BE2C (cell line): ENCODE measurements at regions not wholly inside any gene's neighbourhood (a gene's known extent, or its start where the extent isn't known, plus 50 kb on each side); places are given as distances from the start of the nearest gene placed in this dataset.
"Not testable (repeated sequence)": the region's sequence is repeated elsewhere in the genome, so short reads cannot be mapped to it uniquely, and the experiment has no call there.

Experiments used
- DNase-seq: peaks from one replicate; pipeline ENCODE4 v3.0.0-alpha.2; 2020
- H3K27me3 ChIP-seq: fragments of 250-450 bp; sonication (Bioruptor Pico); 2 replicates; pipeline ENCODE4 v1.5.1; 2020; ENCODE audit warnings: mild to moderate bottlenecking
- H3K36me3 ChIP-seq: fragments of 250-450 bp; sonication (Bioruptor Pico); 2 replicates; pipeline ENCODE4 v1.5.1; 2020; ENCODE audit warnings: mild to moderate bottlenecking
- H3K4me1 ChIP-seq: fragments of 250-450 bp; sonication (Bioruptor Pico); 2 replicates; pipeline ENCODE4 v1.5.1; 2020
- H3K4me3 ChIP-seq: 2 replicates; pipeline ENCODE4 v1.5.1; 2011; ENCODE audit warnings: low read depth, low read length
- H3K9me3 ChIP-seq: fragments of 250-450 bp; sonication (Bioruptor Pico); 2 replicates; pipeline ENCODE4 v1.5.1; 2020
- CTCF ChIP-seq: IDR thresholded peaks from 2 replicates; pipeline ENCODE4 v1.5.1; 2012; ENCODE audit warnings: mild to moderate bottlenecking, low read depth, low read length

GRCh38 chr11:49316180-49316579, 107.8 kb upstream of the FOLH1 start:
- H3K4me3 ChIP-seq: no peak overlapping the region
- DNase-seq: no peak
- TF ChIP-seq CTCF: no peak
- no peaks in the 10 kb centered on the region for H3K36me3 ChIP-seq
- H3K27me3 ChIP-seq: no peaks in the 10 kb centered on the region
- no peaks in the 10 kb centered on the region for H3K4me1 ChIP-seq
- H3K9me3 ChIP-seq: no peaks in the 10 kb centered on the region

GRCh38 chr11:49303080-49303479, 94.7 kb upstream of the FOLH1 start:
- TF ChIP-seq CTCF: no peak
- no peak overlapping the region for H3K4me3 ChIP-seq
- H3K27me3 ChIP-seq: no peaks in the 10 kb centered on the region
- no peaks in the 10 kb centered on the region for H3K36me3 ChIP-seq
- no peaks in the 10 kb centered on the region for H3K4me1 ChIP-seq
- DNase-seq: no peak
- H3K9me3 ChIP-seq: no peaks in the 10 kb centered on the region

GRCh38 chr11:49302360-49302759, 94.0 kb upstream of the FOLH1 start:
- Histone ChIP-seq H3K27me3 (no peaks in the 10 kb centered on the region), H3K4me3 (no peak overlapping the region), H3K4me1 (no peaks in the 10 kb centered on the region), H3K9me3 (no peaks in the 10 kb centered on the region), H3K36me3 (no peaks in the 10 kb centered on the region)
- no peak for TF ChIP-seq CTCF
- no peak for DNase-seq

GRCh38 chr11:49298017-49298416, 89.6 kb upstream of the FOLH1 start:
- not testable (repeated sequence) for DNase-seq, H3K4me3 ChIP-seq, H3K36me3 ChIP-seq, H3K27me3 ChIP-seq, H3K4me1 ChIP-seq, H3K9me3 ChIP-seq

- not testable (repeated sequence) for H3K4me3 ChIP-seq, H3K4me1 ChIP-seq, H3K9me3 ChIP-seq, H3K27me3 ChIP-seq, H3K36me3 ChIP-seq, DNase-seq
These were observed 75.5 kb upstream of the FOLH1 start for GRCh38 chr11:49283911-49284310.

- H3K27me3 ChIP-seq, H3K36me3 ChIP-seq, H3K9me3 ChIP-seq, DNase-seq, H3K4me1 ChIP-seq, H3K4me3 ChIP-seq: not testable (repeated sequence)
These were observed 74.9 kb upstream of the FOLH1 start for GRCh38 chr11:49283282-49283681.

- not testable (repeated sequence) for H3K36me3 ChIP-seq, H3K27me3 ChIP-seq, H3K4me3 ChIP-seq, H3K4me1 ChIP-seq, DNase-seq, H3K9me3 ChIP-seq
These were observed 73.7 kb upstream of the FOLH1 start for GRCh38 chr11:49282125-49282524.

- not testable (repeated sequence) for H3K4me3 ChIP-seq, H3K4me1 ChIP-seq, H3K27me3 ChIP-seq, H3K9me3 ChIP-seq, H3K36me3 ChIP-seq, DNase-seq
These were observed 69.5 kb upstream of the FOLH1 start for GRCh38 chr11:49277951-49278350.
